K562 (cell line): ENCODE measurements at regions not wholly inside any gene's neighbourhood (a gene's known extent, or its start where the extent isn't known, plus 50 kb on each side); places are given as distances from the start of the nearest gene placed in this dataset.

Source experiments
- EZH2 ChIP-seq: IDR thresholded peaks from 2 replicates; pipeline ENCODE4 v1.6.1; 2012; ENCODE audit warnings: low read depth, mild to moderate bottlenecking, inconsistent platforms, low read length, borderline replicate concordance
- JUN ChIP-seq, 2 experiments: sonication (generic) in 1 of 2; formaldehyde crosslinking in 1 of 2; IDR thresholded peaks; 2 replicates each; pipeline versions ENCODE4 v1.6.1 to v1.8.0; 2012 to 2022; ENCODE audit warnings: borderline replicate concordance in 2 of 2, mild to moderate bottlenecking in 2 of 2, improper control_type of control experiment in 1 of 2, low read depth in 1 of 2, low read length in 1 of 2, missing genetic modification reagents in 1 of 2
- MYC ChIP-seq, 2 experiments: fragments of 250-450 bp in 1 of 2; sonication (Bioruptor Pico) in 1 of 2; IDR thresholded peaks; 2 replicates each; pipeline versions ENCODE4 v1.5.1 to v1.6.1; 2012 to 2021; ENCODE audit warnings: low read depth in 2 of 2, borderline replicate concordance in 1 of 2, improper control_type of control experiment in 1 of 2, low read length in 1 of 2, mild to moderate bottlenecking in 1 of 2, moderate library complexity in 1 of 2
- NR2C1 ChIP-seq, 2 experiments: fragments of 450-650 bp; IDR thresholded peaks; 2 replicates each; pipeline ENCODE4 v1.6.1; 2017; ENCODE audit warnings: mild to moderate bottlenecking in 2 of 2, antibody characterized with exemption in 1 of 2, inconsistent platforms in 1 of 2, missing compliant biosample characterization in 1 of 2, missing genetic modification characterization in 1 of 2
- POLR2B ChIP-seq: fragments of 450-650 bp; IDR thresholded peaks from 2 replicates; pipeline ENCODE4 v1.6.1; 2018; ENCODE audit warnings: low read depth; ENCODE audit not compliant: partially characterized antibody
- RCOR1 ChIP-seq, 2 experiments: IDR thresholded peaks; 2 replicates each; pipeline ENCODE4 v1.6.1; 2012; ENCODE audit warnings: low read depth in 2 of 2, low read length in 2 of 2, borderline replicate concordance in 1 of 2, improper control_type of control experiment in 1 of 2
- TF ChIP-seq, protein P1 (sequence below), 3 experiments: IDR thresholded peaks in 2 of 3; conservative IDR thresholded peaks in 1 of 3; 2 replicates each; pipeline ENCODE4 v1.5.1; 2011 to 2012; ENCODE audit warnings: low read length in 3 of 3, mild to moderate bottlenecking in 3 of 3, control low read depth in 2 of 3, improper control_type of control experiment in 1 of 3, inconsistent platforms in 1 of 3, low read depth in 1 of 3, mixed read lengths in 1 of 3, moderate library complexity in 1 of 3; ENCODE audit not compliant: insufficient read depth in 2 of 3

DNA sequence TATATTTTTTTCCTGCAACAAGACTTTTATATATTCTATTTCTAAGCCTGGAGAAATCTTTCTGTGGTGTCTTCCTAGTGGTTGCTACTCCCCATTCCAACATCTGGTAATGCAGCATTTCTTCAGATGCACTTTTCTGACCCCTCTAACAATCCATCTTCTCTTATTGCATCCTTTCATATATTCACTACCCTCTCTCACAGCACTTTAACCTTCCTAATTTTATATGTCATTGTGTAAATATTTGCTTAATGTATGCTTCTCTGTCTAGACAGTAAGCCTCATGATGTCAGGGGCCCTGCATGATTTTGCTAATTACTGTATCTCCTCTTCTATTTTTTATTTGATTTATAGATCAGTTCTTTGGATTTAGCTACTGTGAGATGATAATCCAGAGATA lies 701.6 kb downstream of the KCNA4 start:
- TF ChIP-seq MYC (IDR thresholded peaks at IDR 0.05; ENCODE audit: low read depth, low read length) = no peak
- TF ChIP-seq MYC (CRISPR knock-in tag; IDR thresholded peaks at IDR 0.05; ENCODE audit: borderline replicate concordance, low read depth) = no peak
- TF ChIP-seq NR2C1 (IDR thresholded peaks at IDR 0.05) = no peak
- TF ChIP-seq NR2C1 (tag; IDR thresholded peaks at IDR 0.05) = no peak
- no peak for TF ChIP-seq POLR2B
- no peak for TF ChIP-seq EZH2
- no peak for TF ChIP-seq RCOR1 (IDR thresholded peaks at IDR 0.05; ENCODE audit: borderline replicate concordance in 1 of 2, low read depth in 2 of 2, low read length in 2 of 2)
- TF ChIP-seq JUN (IDR thresholded peaks at IDR 0.05; ENCODE audit: borderline replicate concordance, low read depth, low read length) = no peak
- TF ChIP-seq JUN (CRISPR knock-in tag; IDR thresholded peaks at IDR 0.05; ENCODE audit: borderline replicate concordance) = no peak
- TF ChIP-seq, protein P1, sequence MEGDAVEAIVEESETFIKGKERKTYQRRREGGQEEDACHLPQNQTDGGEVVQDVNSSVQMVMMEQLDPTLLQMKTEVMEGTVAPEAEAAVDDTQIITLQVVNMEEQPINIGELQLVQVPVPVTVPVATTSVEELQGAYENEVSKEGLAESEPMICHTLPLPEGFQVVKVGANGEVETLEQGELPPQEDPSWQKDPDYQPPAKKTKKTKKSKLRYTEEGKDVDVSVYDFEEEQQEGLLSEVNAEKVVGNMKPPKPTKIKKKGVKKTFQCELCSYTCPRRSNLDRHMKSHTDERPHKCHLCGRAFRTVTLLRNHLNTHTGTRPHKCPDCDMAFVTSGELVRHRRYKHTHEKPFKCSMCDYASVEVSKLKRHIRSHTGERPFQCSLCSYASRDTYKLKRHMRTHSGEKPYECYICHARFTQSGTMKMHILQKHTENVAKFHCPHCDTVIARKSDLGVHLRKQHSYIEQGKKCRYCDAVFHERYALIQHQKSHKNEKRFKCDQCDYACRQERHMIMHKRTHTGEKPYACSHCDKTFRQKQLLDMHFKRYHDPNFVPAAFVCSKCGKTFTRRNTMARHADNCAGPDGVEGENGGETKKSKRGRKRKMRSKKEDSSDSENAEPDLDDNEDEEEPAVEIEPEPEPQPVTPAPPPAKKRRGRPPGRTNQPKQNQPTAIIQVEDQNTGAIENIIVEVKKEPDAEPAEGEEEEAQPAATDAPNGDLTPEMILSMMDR (IDR thresholded peaks at IDR 0.05 in 2 of 3, conservative IDR thresholded peaks at IDR 0.05 in 1 of 3; ENCODE audit: insufficient read depth in 2 of 3, low read depth in 1 of 3, low read length in 3 of 3) = no peak
